BLaER1 treated with 17β-estradiol and CSF1 and Interleukin-3, amounts not matched to agents 10 nM and 100 nM (cell line): ENCODE measurements at regions not wholly inside any gene's neighbourhood (a gene's known extent, or its start where the extent isn't known, plus 50 kb on each side); places are given as distances from the start of the nearest gene placed in this dataset.
A peak's percentile ranks its signal among the peaks of the same experiment; 100 is the strongest.

Source experiments
- H3K27ac ChIP-seq, 11 experiments: shearing (Covaris generic); formaldehyde crosslinking; 2 replicates each; pipeline ENCODE4 v1.8.1; 2022
- H3K27me3 ChIP-seq, 11 experiments: shearing (Covaris generic); formaldehyde crosslinking; 2 replicates each; pipeline ENCODE4 v1.8.1; 2022
- H3K36me3 ChIP-seq, 11 experiments: shearing (Covaris generic); formaldehyde crosslinking; 2 replicates each; pipeline ENCODE4 v1.8.1; 2022
- H3K4me1 ChIP-seq, 10 experiments: shearing (Covaris generic); formaldehyde crosslinking; 2 replicates each; pipeline ENCODE4 v1.8.1; 2022
- H3K4me2 ChIP-seq, 11 experiments: shearing (Covaris generic); formaldehyde crosslinking; 2 replicates each; pipeline ENCODE4 v1.8.1; 2022
- H3K4me3 ChIP-seq, 10 experiments: shearing (Covaris generic); formaldehyde crosslinking; 2 replicates each; pipeline ENCODE4 v1.8.1; 2022
- H3K9ac ChIP-seq, 11 experiments: shearing (Covaris generic); formaldehyde crosslinking; 2 replicates each; pipeline ENCODE4 v1.8.1; 2022
- H3K9me3 ChIP-seq, 11 experiments: shearing (Covaris generic); formaldehyde crosslinking; replicated peaks in 1 of 11; 2 replicates each; pipeline ENCODE4 v1.8.1; 2022
- H4K20me1 ChIP-seq, 11 experiments: shearing (Covaris generic); formaldehyde crosslinking; 2 replicates each; pipeline ENCODE4 v1.8.1; 2022
- Cebpa-rat ChIP-seq, 11 experiments: shearing (Covaris generic); IDR thresholded peaks; 2 replicates each; pipeline ENCODE4 v1.8.1; 2022

DNA sequence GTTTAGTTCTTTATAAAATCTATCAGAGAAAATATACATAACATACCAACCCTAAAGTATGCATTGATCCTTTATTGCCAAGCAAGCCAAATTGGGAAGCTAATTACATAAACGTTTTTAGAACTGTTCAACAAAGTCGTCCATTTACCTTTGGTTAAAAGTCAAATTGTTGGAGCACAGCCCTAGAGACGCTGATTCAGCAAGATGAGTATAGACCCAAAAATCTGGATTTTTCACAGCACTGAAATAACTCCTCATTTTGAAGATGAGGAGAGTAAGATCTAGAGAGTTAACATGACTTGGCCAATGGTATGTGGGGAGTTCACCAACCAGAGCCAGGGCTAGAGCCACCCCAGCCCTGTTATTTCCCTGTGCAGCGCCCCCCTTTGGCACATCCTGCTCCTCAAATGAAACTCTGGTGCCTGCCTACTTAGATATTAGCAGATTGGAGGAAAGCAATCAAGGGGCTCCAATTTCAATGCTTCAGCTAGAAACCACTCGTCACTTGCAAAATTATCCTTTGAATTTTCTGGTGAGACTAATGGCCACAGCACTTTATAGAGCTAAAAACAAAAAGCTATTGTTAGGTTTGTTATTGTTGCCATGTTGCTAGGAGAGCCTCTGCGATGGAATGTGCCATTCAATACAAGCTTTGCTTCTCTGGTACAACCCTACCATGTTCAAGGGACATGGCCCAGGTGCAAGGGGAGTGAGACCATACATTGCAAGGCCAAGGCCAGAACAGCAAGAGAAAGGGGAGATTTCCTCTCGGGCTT lies 132.6 kb upstream of the ZEB1 start:
- Histone ChIP-seq H3K36me3 (no peaks in the 10 kb centered on the region), H3K4me1 (no peaks in the 10 kb centered on the region), H3K9me3 (peaks cover 0 to 9% (median 0%) of the 10 kb centered on the region in 11 experiments; a peak in 4 of 22 replicates), H3K4me3 (no peak overlapping the region), H4K20me1 (no peaks in the 10 kb centered on the region), H3K4me2 (no peak overlapping the region), H3K9ac (no peak overlapping the region), H3K27ac (no peak overlapping the region), H3K27me3 (no peaks in the 10 kb centered on the region)
- TF ChIP-seq Cebpa-rat (IDR thresholded peaks at IDR 0.05): no peak

DNA sequence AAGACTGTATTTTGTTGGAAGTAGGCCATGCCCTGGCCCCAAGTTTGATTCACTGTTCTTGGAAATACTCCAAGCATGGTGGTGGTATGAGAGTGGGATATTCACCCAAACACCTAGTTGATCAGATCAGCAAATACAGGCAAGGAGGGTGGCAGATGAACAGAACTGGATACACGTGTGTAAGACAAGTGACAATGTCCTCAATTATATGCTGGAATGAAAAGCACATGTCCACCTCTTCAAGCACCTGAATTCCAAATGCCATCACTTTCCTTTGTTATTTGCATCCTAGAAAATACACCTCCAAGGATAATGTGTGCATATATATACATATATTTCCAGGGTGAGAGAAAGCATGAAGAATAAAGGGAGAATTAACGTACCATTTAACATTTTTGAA lies 131.8 kb upstream of the ZEB1 start:
- no peaks in the 10 kb centered on the region for H3K4me1 ChIP-seq
- no peak overlapping the region for H3K4me3 ChIP-seq
- no peaks in the 10 kb centered on the region for H3K27me3 ChIP-seq
- peaks cover 0 to 11% (median 0%) of the 10 kb centered on the region in 11 experiments; a peak in 4 of 22 replicates for H3K9me3 ChIP-seq
- no peak overlapping the region for H3K4me2 ChIP-seq
- H4K20me1 ChIP-seq: no peaks in the 10 kb centered on the region
- no peaks in the 10 kb centered on the region for H3K36me3 ChIP-seq
- TF ChIP-seq Cebpa-rat (IDR thresholded peaks at IDR 0.05): no peak
- no peak overlapping the region for H3K9ac ChIP-seq
- no peak overlapping the region for H3K27ac ChIP-seq

DNA sequence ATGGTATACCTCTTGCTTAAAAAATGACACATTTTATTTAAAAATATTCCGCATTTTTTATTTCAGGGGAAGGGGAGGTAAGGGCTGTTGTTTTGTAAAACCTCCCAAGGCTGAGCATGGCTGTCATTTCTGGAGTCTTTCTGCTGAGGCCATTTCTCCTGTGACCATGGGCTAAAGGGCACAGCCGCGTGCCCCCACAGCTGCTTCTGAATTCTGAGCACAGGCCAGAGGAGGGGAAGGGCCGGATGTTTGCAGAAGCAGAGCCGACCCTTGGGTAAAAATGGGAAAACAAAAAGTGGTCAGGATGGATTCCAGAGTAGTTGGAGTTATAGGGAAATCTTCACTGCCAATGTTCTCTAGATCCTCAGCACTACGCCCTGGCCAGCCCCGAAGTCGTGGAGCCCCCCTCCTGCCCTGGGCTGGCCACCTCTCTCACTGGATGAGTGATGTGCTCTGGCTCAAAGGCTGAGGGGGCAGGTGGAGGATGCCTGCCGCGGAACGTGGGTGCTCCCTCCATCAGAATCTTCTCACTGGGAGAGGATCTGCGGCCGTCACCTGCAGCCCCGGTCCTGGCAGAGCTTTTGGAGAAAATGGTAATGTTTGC lies 131.3 kb upstream of the ZEB1 start:
- Histone ChIP-seq H3K4me3 (no peak overlapping the region), H3K9me3 (peaks cover 0 to 11% (median 0%) of the 10 kb centered on the region in 11 experiments; a peak in 4 of 22 replicates), H3K36me3 (no peaks in the 10 kb centered on the region), H3K4me1 (no peaks in the 10 kb centered on the region), H3K27me3 (no peaks in the 10 kb centered on the region), H4K20me1 (no peaks in the 10 kb centered on the region), H3K4me2 (no peak overlapping the region), H3K9ac (no peak overlapping the region), H3K27ac (no peak overlapping the region)
- TF ChIP-seq Cebpa-rat (IDR thresholded peaks at IDR 0.05): no peak

DNA sequence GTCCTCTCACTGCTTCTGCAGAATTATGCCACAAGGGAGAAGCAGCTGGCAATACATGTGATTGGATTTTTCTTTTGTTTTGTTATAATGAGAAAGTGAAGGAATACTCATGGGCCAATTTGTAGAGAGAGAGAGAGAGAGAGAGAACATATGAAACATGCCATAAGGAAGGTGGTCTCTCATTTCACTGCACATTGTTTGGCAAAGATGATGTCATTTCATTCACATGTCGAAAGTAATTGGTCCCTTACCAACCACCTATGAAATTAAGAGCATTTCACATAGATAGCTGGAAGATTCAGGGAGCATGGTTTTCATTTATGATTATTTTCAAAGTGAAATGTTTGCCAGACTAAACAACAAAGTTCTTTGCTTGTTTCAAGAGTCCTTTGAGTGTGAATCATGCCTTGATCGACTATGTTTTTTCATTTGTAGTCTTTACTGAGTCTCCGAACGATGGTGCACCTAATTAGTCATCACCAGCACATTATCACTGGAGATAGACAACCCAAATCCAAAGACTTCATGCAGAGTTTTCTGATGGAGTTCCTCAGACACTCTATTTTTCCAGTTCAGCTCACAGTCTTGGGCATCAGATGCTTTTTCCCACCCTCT lies 130.1 kb upstream of the ZEB1 start:
- Histone ChIP-seq H3K9ac (no peak overlapping the region), H3K36me3 (no peaks in the 10 kb centered on the region), H3K27me3 (no peaks in the 10 kb centered on the region), H3K4me2 (no peak overlapping the region), H3K4me1 (no peaks in the 10 kb centered on the region), H3K4me3 (no peak overlapping the region), H3K9me3 (peaks cover 0 to 11% (median 0%) of the 10 kb centered on the region in 11 experiments; a peak in 4 of 22 replicates), H3K27ac (no peak overlapping the region), H4K20me1 (no peaks in the 10 kb centered on the region)
- TF ChIP-seq Cebpa-rat (IDR thresholded peaks at IDR 0.05): no peak

DNA sequence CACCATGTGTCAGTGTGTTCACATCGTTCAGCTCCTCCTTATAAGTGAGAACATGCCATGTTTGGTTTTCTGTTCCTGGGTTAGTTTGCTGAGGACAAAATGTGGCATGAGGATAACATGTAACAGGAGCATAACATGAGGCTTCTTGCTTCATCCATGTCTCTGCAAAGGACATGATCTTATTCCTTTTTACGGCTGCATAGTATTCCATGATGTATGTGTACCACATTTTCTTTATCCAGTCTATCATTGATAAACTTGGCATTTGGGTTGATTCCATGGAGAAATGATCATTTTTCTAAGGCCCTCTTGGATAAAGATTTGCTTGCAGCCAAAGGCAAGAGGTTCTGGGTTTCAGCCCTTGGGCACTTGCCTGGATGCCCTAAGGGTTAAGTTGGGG lies 128.5 kb upstream of the ZEB1 start:
- H3K9me3 ChIP-seq: peaks cover 0 to 11% (median 0%) of the 10 kb centered on the region in 11 experiments; a peak in 4 of 22 replicates
- TF ChIP-seq Cebpa-rat (IDR thresholded peaks at IDR 0.05): no peak
- no peak overlapping the region for H3K9ac ChIP-seq
- H3K36me3 ChIP-seq: no peaks in the 10 kb centered on the region
- H4K20me1 ChIP-seq: no peaks in the 10 kb centered on the region
- H3K4me3 ChIP-seq: no peak overlapping the region
- H3K4me2 ChIP-seq: no peak overlapping the region
- no peaks in the 10 kb centered on the region for H3K27me3 ChIP-seq
- no peak overlapping the region for H3K27ac ChIP-seq
- H3K4me1 ChIP-seq: no peaks in the 10 kb centered on the region

DNA sequence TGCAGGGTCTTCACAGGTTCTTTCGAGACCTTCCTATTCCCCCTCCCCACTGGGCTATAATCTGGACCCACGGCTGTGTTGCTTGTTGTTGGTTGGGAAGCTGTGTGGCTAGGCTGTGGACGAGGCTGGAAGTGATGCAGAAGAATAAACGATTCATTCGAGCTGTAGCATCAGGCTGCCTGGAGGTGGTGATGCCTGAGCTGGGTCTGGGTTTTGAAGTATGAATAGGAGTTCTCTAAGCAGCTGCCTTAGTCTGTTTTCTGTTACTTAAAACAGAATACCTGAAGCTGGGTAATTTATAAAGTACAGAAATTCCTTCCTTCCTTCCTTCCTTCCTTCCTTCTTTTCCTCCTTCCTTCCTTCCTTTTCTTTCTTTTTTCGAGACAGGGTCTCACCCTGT lies 126.5 kb upstream of the ZEB1 start:
- H3K27ac ChIP-seq: no peak overlapping the region
- no peaks in the 10 kb centered on the region for H4K20me1 ChIP-seq
- no peaks in the 10 kb centered on the region for H3K27me3 ChIP-seq
- peaks cover 0 to 11% (median 0%) of the 10 kb centered on the region in 11 experiments; a peak in 4 of 22 replicates for H3K9me3 ChIP-seq
- H3K4me3 ChIP-seq: no peak overlapping the region
- no peaks in the 10 kb centered on the region for H3K4me1 ChIP-seq
- TF ChIP-seq Cebpa-rat (IDR thresholded peaks at IDR 0.05): 0 out of 22 replicates have a peak, but pooled peaks of 1 of the 11 experiments have one; percentile 15
- no peak overlapping the region for H3K4me2 ChIP-seq
- no peak overlapping the region for H3K9ac ChIP-seq
- H3K36me3 ChIP-seq: no peaks in the 10 kb centered on the region

DNA sequence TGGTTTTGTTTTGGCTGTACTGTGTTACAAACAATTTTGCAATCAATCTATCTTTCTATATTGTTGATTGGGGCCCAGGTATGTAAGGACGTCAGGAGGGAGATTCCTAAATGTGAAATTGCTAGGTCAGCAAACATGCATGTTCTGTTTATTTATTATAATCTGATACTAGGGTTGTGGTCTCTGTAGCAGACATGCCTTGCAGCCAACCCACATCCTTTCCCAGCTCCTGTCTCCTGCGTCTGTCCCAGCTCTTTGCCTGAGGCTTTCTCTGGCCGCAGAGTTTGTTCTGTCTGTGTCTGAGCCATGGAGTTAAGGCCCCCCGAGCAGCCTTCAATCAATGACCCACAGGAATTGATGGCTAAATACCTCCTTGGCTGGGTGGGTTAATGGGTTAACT lies 124.0 kb upstream of the ZEB1 start:
- H3K4me2 ChIP-seq: no peak overlapping the region
- H3K4me3 ChIP-seq: no peak overlapping the region
- no peak overlapping the region for H3K9ac ChIP-seq
- H3K36me3 ChIP-seq: no peaks in the 10 kb centered on the region
- no peak overlapping the region for H3K27ac ChIP-seq
- peaks cover 0 to 11% (median 0%) of the 10 kb centered on the region in 11 experiments; a peak in 4 of 22 replicates for H3K9me3 ChIP-seq
- no peaks in the 10 kb centered on the region for H3K4me1 ChIP-seq
- H4K20me1 ChIP-seq: no peaks in the 10 kb centered on the region
- H3K27me3 ChIP-seq: no peaks in the 10 kb centered on the region
- TF ChIP-seq Cebpa-rat (IDR thresholded peaks at IDR 0.05): no peak

DNA sequence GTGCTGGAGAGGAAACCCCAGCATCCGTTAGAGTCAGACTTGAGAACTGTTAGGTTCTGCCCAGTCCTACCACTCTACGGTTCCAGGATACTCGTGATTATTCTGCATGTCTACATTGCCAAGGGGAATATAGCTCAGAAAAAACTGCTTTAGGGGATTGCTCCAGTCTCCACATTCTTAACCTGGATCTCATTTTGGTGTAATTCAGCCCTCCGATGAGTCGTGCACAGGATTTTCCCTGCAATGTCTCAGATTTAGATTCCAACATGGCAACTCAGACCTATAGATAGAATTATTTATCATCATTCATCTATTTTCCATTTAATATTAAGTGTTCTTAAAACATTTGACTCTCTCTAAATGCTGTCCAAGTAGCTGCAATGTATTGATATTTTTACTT lies 121.1 kb upstream of the ZEB1 start:
- Histone ChIP-seq H3K27me3 (no peaks in the 10 kb centered on the region), H3K27ac (no peak overlapping the region), H3K9ac (no peak overlapping the region), H3K9me3 (no peaks in the 10 kb centered on the region), H3K4me1 (no peaks in the 10 kb centered on the region), H3K4me2 (no peak overlapping the region), H3K4me3 (no peak overlapping the region), H3K36me3 (no peaks in the 10 kb centered on the region), H4K20me1 (no peaks in the 10 kb centered on the region)
- TF ChIP-seq Cebpa-rat (IDR thresholded peaks at IDR 0.05): no peak

DNA sequence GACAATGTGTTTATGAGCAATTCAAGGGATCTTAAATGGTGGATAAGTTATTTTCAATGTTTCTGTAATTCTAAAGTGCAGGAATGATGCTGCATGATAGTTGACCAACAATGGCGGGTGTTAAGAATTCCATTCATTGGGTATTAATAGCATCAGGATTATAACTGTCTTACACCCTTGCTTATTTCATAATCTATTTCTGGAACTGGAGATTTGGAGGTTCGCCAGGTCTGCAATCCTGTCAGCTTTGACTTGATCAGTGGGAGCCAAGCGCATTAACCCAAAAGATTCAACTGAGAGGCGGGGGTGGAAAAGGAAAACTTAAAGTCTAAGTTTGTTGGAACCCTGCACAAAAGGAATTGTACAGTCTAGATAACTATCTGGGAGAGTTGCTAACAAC lies 114.9 kb upstream of the ZEB1 start:
- no peak overlapping the region for H3K4me2 ChIP-seq
- H3K4me3 ChIP-seq: no peak overlapping the region
- H3K9ac ChIP-seq: no peak overlapping the region
- H3K27ac ChIP-seq: no peak overlapping the region
- no peaks in the 10 kb centered on the region for H3K27me3 ChIP-seq
- H3K36me3 ChIP-seq: no peaks in the 10 kb centered on the region
- H4K20me1 ChIP-seq: no peaks in the 10 kb centered on the region
- H3K9me3 ChIP-seq: no peaks in the 10 kb centered on the region
- TF ChIP-seq Cebpa-rat (IDR thresholded peaks at IDR 0.05): no peak
- no peaks in the 10 kb centered on the region for H3K4me1 ChIP-seq
